K562 (cell line): ENCODE measurements at regions not wholly inside any gene's neighbourhood (a gene's known extent, or its start where the extent isn't known, plus 50 kb on each side); places are given as distances from the start of the nearest gene placed in this dataset.

Experiments
- ATAC-seq: fragments of 200-7000 bp; cut with Tn5 transposase; 3 replicates; pipeline ENCODE4 v1.9.1; 2020; ENCODE audit warnings: moderate library complexity
- BruUV-seq: library from RNA; stranded (reverse); fragments of 400-500 nt; replicated peaks from 2 replicates; lab custom pipeline; 2021; lab: Mats Ljungman, UMichigan
- CTCF ChIA-PET: fragments of 300-600 bp; formaldehyde crosslinking; extraction: SDS; loops from one replicate; lab custom pipeline; 2021; ENCODE audit warnings: low intra/inter-chr PET ratio; lab: Yijun Ruan, JAX
- POLR2A ChIA-PET: fragments of 300-600, 350-650 bp; sonication (Branson Sonifier 250); formaldehyde crosslinking; extraction: SDS; loops from one replicate; lab custom pipeline; 2021; ENCODE audit warnings: antibody characterized with exemption, inconsistent platforms; lab: Yijun Ruan, JAX
- DNase-seq, 4 experiments: peaks; one replicate each; pipeline versions ENCODE4 v3.0.0 to v3.0.0-alpha.2; 2011 to 2018; ENCODE audit warnings: low spot score in 3 of 4, mixed read lengths in 3 of 4; ENCODE audit errors: extremely low read depth in 1 of 4
- FAIRE-seq: peaks from 2 replicates; lab custom pipeline; 2011; peaks lifted over from hg19 to GRCh38; lab: Jason Lieb, UNC
- H2AFZ ChIP-seq: 2 replicates; pipeline ENCODE4 v1.6.0; 2011; ENCODE audit warnings: low read depth, low read length, control low read depth, inconsistent platforms
- H3K27ac ChIP-seq: fragments of 200-600 bp; 3 replicates; pipeline ENCODE4 v1.8.0; 2011; ENCODE audit warnings: low read depth, mild to moderate bottlenecking, control low read depth, inconsistent platforms, low read length, moderate library complexity, mixed read lengths; ENCODE audit errors: extremely low read depth
- H3K27me3 ChIP-seq, 2 experiments: fragments of 300-600 bp in 1 of 2; 2 replicates in 1 of 2; 3 replicates in 1 of 2; pipeline versions ENCODE4 v1.6.0 to v1.8.0; 2011; ENCODE audit warnings: inconsistent platforms in 2 of 2, low read length in 2 of 2, mild to moderate bottlenecking in 1 of 2, mixed read lengths in 1 of 2, moderate library complexity in 1 of 2; ENCODE audit not compliant: control insufficient read depth in 2 of 2, insufficient read depth in 2 of 2
- H3K36me3 ChIP-seq: fragments of 300-600 bp; 3 replicates; pipeline ENCODE4 v1.8.0; 2011; ENCODE audit warnings: mild to moderate bottlenecking, low read length, inconsistent platforms; ENCODE audit not compliant: control insufficient read depth, insufficient read depth
- H3K4me1 ChIP-seq, 2 experiments: fragments of 200-600 bp in 1 of 2; replicated peaks in 1 of 2; 2 replicates in 1 of 2; 3 replicates in 1 of 2; pipeline versions ENCODE4 v1.5.1 to v1.8.0; 2011; ENCODE audit warnings: inconsistent platforms in 2 of 2, low read length in 2 of 2, mild to moderate bottlenecking in 1 of 2, mixed read lengths in 1 of 2, moderate library complexity in 1 of 2; ENCODE audit not compliant: control insufficient read depth in 2 of 2, insufficient read depth in 2 of 2
- H3K4me2 ChIP-seq: 2 replicates; pipeline ENCODE4 v1.6.1; 2011; ENCODE audit warnings: low read length, control low read depth, inconsistent platforms, mixed read lengths; ENCODE audit not compliant: insufficient read depth
- H3K4me3 ChIP-seq: fragments of 200-600 bp; sonication (generic), shearing (Covaris generic); 2 replicates; pipeline ENCODE4 v1.5.1; 2016; ENCODE audit warnings: control low read depth, inconsistent platforms
- H3K79me2 ChIP-seq: fragments of 200-600 bp; 3 replicates; pipeline ENCODE4 v1.8.0; 2011; ENCODE audit warnings: low read length, inconsistent platforms; ENCODE audit not compliant: control insufficient read depth, insufficient read depth
- H3K9ac ChIP-seq, 2 experiments: 2 replicates each; pipeline versions ENCODE4 v1.6.0 to v1.6.1; 2011; ENCODE audit warnings: low read depth in 2 of 2, low read length in 2 of 2, control low read depth in 1 of 2, inconsistent platforms in 1 of 2, mild to moderate bottlenecking in 1 of 2, mixed read lengths in 1 of 2; ENCODE audit not compliant: insufficient read depth in 1 of 2
- H3K9me1 ChIP-seq: one replicate; pipeline ENCODE4 v1.6.0; 2011; ENCODE audit warnings: inconsistent platforms, mild to moderate bottlenecking, low read length, moderate library complexity; ENCODE audit not compliant: control insufficient read depth, insufficient read depth
- H3K9me3 ChIP-seq: replicated peaks from 2 replicates; pipeline ENCODE4 v1.5.1; 2011; ENCODE audit warnings: low read depth, low read length, inconsistent platforms; ENCODE audit not compliant: control insufficient read depth, insufficient read depth
- H4K20me1 ChIP-seq: replicated peaks from 2 replicates; pipeline ENCODE4 v1.6.1; 2011; ENCODE audit warnings: low read length, inconsistent platforms, mixed read lengths; ENCODE audit not compliant: control insufficient read depth, insufficient read depth
- EHMT2 ChIP-seq: fragments of 450-650 bp; IDR thresholded peaks from 2 replicates; pipeline ENCODE4 v1.6.1; 2018; ENCODE audit warnings: antibody characterized with exemption
- FOXP1 ChIP-seq: sonication (generic); formaldehyde crosslinking; IDR thresholded peaks from 2 replicates; pipeline ENCODE4 v1.8.0; 2022; ENCODE audit warnings: mild to moderate bottlenecking, missing genetic modification reagents
- HDAC2 ChIP-seq: fragments of 450-650 bp; IDR thresholded peaks from 2 replicates; pipeline ENCODE4 v1.6.1; 2016; ENCODE audit warnings: mild to moderate bottlenecking
- KAT2B ChIP-seq: IDR thresholded peaks from one replicate; pipeline ENCODE4 v1.6.1; 2012; ENCODE audit warnings: low read depth, mild to moderate bottlenecking, control low read depth, inconsistent platforms, low read length, moderate library complexity
- MAFG ChIP-seq: fragments of 450-650 bp; conservative IDR thresholded peaks from 2 replicates; pipeline ENCODE4 v1.6.1; 2016; ENCODE audit warnings: missing genetic modification characterization, missing compliant biosample characterization
- PKNOX1 ChIP-seq: fragments of 450-650 bp; IDR thresholded peaks from 2 replicates; pipeline ENCODE4 v1.6.1; 2016
- RAD21 ChIP-seq, 2 experiments: fragments of 250-450 bp in 1 of 2; fragments of 450-650 bp in 1 of 2; sonication (Bioruptor Pico) in 1 of 2; formaldehyde crosslinking in 1 of 2; IDR thresholded peaks in 1 of 2; conservative IDR thresholded peaks in 1 of 2; 2 replicates each; pipeline versions ENCODE4 v1.4.0 to v1.8.0; 2020 to 2022; ENCODE audit warnings: mild to moderate bottlenecking in 2 of 2, moderate library complexity in 1 of 2
- SAFB ChIP-seq: fragments of 200-400 bp; formaldehyde crosslinking; IDR thresholded peaks from 2 replicates; pipeline ENCODE4 v1.6.1; 2017; ENCODE audit warnings: low read depth, low read length, borderline replicate concordance
- SMC3 ChIP-seq: conservative IDR thresholded peaks from 2 replicates; pipeline ENCODE4 v1.6.1; 2011; ENCODE audit warnings: low read depth, low read length, improper control_type of control experiment; ENCODE audit not compliant: insufficient read depth
- ZC3H11A ChIP-seq: IDR thresholded peaks from 2 replicates; pipeline ENCODE4 v1.6.1; 2012; ENCODE audit warnings: low read depth, low read length, improper control_type of control experiment
- ZNF75A ChIP-seq: fragments of 450-650 bp; formaldehyde crosslinking; IDR thresholded peaks from 2 replicates; pipeline ENCODE4 v1.4.0; 2020; ENCODE audit warnings: mild to moderate bottlenecking
- ZNF766 ChIP-seq: fragments of 200-800 bp; sonication (Bioruptor generic); conservative IDR thresholded peaks from 2 replicates; pipeline ENCODE4 v1.6.1; 2016; ENCODE audit warnings: missing genetic modification characterization, missing compliant biosample characterization
- whole genome bisulfite sequencing: fragments of 100-300 bp; shearing (Covaris generic); methylation state at CpG from one replicate; pipeline ENCODE4 v1.1.6; 2016; ENCODE audit warnings: low coverage, mixed read lengths; ENCODE audit not compliant: insufficient coverage; ENCODE audit errors: missing lambda C conversion rate; 5-methylcytosine and 5-hydroxymethylcytosine counted together
- in situ Hi-C: fragments of 300-500 bp; cut with MboI; formaldehyde crosslinking; loops from 4 replicates; pipeline ENCODE4 v1.15.0; 2018; ENCODE audit warnings: inconsistent platforms, mixed read lengths
- intact Hi-C: fragments of 100-400 bp; cut with micrococcal nuclease; formaldehyde crosslinking; loops from 2 replicates; pipeline ENCODE4 v1.14.2; 2022

DNA sequence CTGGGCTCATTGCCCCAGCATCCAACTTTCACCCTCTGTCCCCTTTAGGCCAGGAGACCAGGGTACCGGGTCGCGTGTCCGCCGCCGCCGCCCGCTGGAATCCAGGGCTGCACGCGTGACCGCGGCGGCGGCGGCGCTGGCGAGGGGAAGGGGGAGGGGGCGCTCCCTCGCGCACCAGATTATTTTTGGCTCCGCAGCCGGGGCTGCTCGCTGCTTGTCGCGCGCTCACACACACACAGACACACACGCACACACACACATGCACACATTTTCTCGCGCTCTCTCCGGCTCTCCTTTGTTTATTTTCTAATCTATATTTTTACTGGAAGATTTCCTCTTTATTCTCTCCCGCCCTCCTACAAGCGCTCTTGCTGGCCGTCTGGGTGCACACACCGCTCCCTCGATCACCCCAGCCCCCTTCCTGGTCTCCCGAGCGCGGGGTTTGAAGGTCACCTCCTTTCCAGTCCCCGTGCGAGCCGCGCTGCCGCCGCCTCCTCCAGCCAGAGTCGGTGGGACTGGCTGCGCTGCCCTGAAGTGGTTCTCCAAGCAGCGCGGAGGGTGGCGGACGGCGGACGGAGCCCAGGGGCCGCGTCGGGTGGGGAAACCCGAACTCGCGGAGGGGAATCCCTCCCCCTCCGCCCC, 921.4 kb upstream of the EEF2KMT start:
- TF ChIP-seq ZNF75A (no peak), MAFG (tag) (no peak), SAFB (0 out of 2 replicates have a peak, but pooled peaks have one; percentile 27)
- WGBS = under 1% methylated on average over 28 of the region's 59 CpGs
- POLR2A ChIA-PET = no interaction called here
- no peaks in the 10 kb centered on the region for H3K4me1 ChIP-seq
- CTCF ChIA-PET = no interaction called here
- in situ Hi-C loops (no loop called here), intact Hi-C loops (loop anchor here (10.0 kb wide), 1 partner anchor 626 kb away; no protein-coding TSS in a partner anchor)
- no peak for FAIRE-seq
- H3K4me2 ChIP-seq = no peak overlapping the region
- no peak for ATAC-seq
- no peak overlapping the region for H3K4me3 ChIP-seq
- H3K9me1 ChIP-seq = no peaks in the 10 kb centered on the region
- DNase-seq = no peak
- H3K27ac ChIP-seq = no peak overlapping the region
- no peaks in the 10 kb centered on the region for H4K20me1 ChIP-seq
- BruUV-seq = no TSS peak
- peaks cover 0 to 32% of the 10 kb centered on the region in 2 experiments; a peak in 1 of 5 replicates for H3K27me3 ChIP-seq
- H3K79me2 ChIP-seq = no peaks in the 10 kb centered on the region
- no peaks in the 10 kb centered on the region for H3K36me3 ChIP-seq
- no peaks in the 10 kb centered on the region for H3K9me3 ChIP-seq
- no peak overlapping the region for H2AFZ ChIP-seq
- no peak overlapping the region for H3K9ac ChIP-seq

DNA sequence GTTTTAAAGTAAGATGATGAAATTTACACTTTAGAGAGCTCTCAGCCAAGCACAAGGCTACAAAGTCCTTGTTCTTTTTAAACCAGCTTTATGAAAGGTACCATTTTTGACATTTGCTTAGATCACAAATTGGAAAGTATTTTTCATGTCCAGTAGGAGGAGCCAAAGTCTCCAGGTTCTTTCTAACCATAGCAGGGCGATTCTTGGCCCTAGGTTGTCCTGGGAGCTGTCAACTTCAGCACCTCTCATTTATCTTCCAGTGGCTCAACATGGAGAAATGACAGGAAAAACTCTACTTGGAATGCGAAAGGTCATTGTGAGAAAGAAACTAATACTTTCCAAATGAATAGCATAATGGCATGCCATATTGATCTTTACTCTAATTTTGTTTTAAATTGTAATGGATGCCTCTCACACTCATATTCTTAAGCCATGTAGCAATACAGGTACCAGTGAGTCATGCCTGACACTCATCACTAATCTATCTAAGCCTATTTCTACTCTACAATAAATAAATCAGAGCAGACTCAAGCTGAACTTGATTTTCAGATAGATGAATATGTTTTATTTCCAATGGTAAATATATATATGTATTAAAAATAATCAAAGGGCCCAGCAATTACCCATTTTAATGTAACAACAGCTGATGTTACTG, 919.1 kb upstream of the EEF2KMT start:
- no peak overlapping the region for H3K4me3 ChIP-seq
- no peaks in the 10 kb centered on the region for H4K20me1 ChIP-seq
- intact Hi-C loops (loop anchor here (1.0 to 10.0 kb wide), 2 partner anchors 65 to 628 kb away; no protein-coding TSS in a partner anchor), in situ Hi-C loops (no loop called here)
- FAIRE-seq = peak; percentile 82
- ChIA-PET CTCF (no interaction called here), POLR2A (interaction anchor here (0.6 to 0.9 kb wide), 2 partner anchors 10 to 257 kb away, joined by 3 read pairs; no protein-coding TSS in a partner anchor)
- no TSS peak for BruUV-seq
- H3K9me1 ChIP-seq = no peaks in the 10 kb centered on the region
- H2AFZ ChIP-seq = no peak overlapping the region
- no peaks in the 10 kb centered on the region for H3K79me2 ChIP-seq
- no peaks in the 10 kb centered on the region for H3K9me3 ChIP-seq
- H3K27ac ChIP-seq = no peak overlapping the region
- H3K4me2 ChIP-seq = no peak overlapping the region
- H3K27me3 ChIP-seq = peaks cover 0 to 31% of the 10 kb centered on the region in 2 experiments; a peak in 1 of 5 replicates
- no peak overlapping the region for H3K9ac ChIP-seq
- H3K36me3 ChIP-seq = no peaks in the 10 kb centered on the region
- DNase-seq = peak; percentile 56 to 65 (median 62)
- ATAC-seq = peak; percentile 67; the same call in 1 of the 3 replicates
- no peaks in the 10 kb centered on the region for H3K4me1 ChIP-seq
- 0% methylated on average over 2 of the region's 2 CpGs for WGBS
- TF ChIP-seq FOXP1 (no peak), SMC3 (peak; percentile 44; the same call in 1 of the 2 replicates), RAD21 (CRISPR knock-in tag; conservative IDR thresholded peaks at IDR 0.05 in 1 of 2, IDR thresholded peaks at IDR 0.05 in 1 of 2) (peak in 1 of 2 experiments; percentile 55; a peak in 2 of 4 replicates), ZC3H11A (no peak), PKNOX1 (peak; percentile 46), HDAC2 (no peak), EHMT2 (peak; percentile 88), ZNF766 (CRISPR knock-in tag) (0 out of 2 replicates have a peak, but pooled peaks have one; percentile 35), KAT2B (no peak)
